ENCODE measurements at regions not wholly inside any gene's neighbourhood (a gene's known extent, or its start where the extent isn't known, plus 50 kb on each side); places are given as distances from the start of the nearest gene placed in this dataset.

GRCh38 chr1:59077466-59078069 is 219.3 kb upstream of the FGGY start:
- TF ChIP-seq CTCF (IDR thresholded peaks at IDR 0.05) (no peak), EP300 (IDR thresholded peaks at IDR 0.05) (no peak), POLR2AphosphoS5 (IDR thresholded peaks at IDR 0.05) (no peak), POLR2A (IDR thresholded peaks at IDR 0.05) (no peak)

Measured in sigmoid colon (tissue), 4 donors.